GM12875 (cell line): ENCODE measurements at regions not wholly inside any gene's neighbourhood (a gene's known extent, or its start where the extent isn't known, plus 50 kb on each side); places are given as distances from the start of the nearest gene placed in this dataset.

Source experiments
- H3K4me3 ChIP-seq: one replicate; pipeline ENCODE4 v1.5.1; 2011; ENCODE audit warnings: low read depth, low read length, control low read depth
- CTCF ChIP-seq: IDR thresholded peaks from 2 replicates; pipeline ENCODE4 v1.5.1; 2011; ENCODE audit warnings: low read depth, mild to moderate bottlenecking, control low read depth, inconsistent platforms, low read length, moderate library complexity, borderline replicate concordance; ENCODE audit not compliant: insufficient read depth

- H3K4me3 ChIP-seq, result no peak overlapping the region
- TF ChIP-seq CTCF, result no peak
Observed at GRCh38 chr13:106433066-106433465, 102.4 kb downstream of the EFNB2 start.

- H3K4me3 ChIP-seq, result no peak overlapping the region
- no peak for TF ChIP-seq CTCF
Observed at GRCh38 chr13:106432636-106433035, 102.8 kb downstream of the EFNB2 start.

- no peak overlapping the region for H3K4me3 ChIP-seq
- no peak for TF ChIP-seq CTCF
Observed at GRCh38 chr13:106426909-106427308, 108.6 kb downstream of the EFNB2 start.

- no peak overlapping the region for H3K4me3 ChIP-seq
- no peak for TF ChIP-seq CTCF
Observed at GRCh38 chr13:106425661-106426060, 109.8 kb downstream of the EFNB2 start.

GRCh38 chr13:106424805-106425204, 110.7 kb downstream of the EFNB2 start:
- H3K4me3 ChIP-seq, result no peak overlapping the region
- TF ChIP-seq CTCF, result no peak

- no peak overlapping the region for H3K4me3 ChIP-seq
- TF ChIP-seq CTCF, result no peak
Observed at GRCh38 chr13:106423530-106423929, 111.9 kb downstream of the EFNB2 start.

- no peak overlapping the region for H3K4me3 ChIP-seq
- no peak for TF ChIP-seq CTCF
Observed at GRCh38 chr13:106418556-106418955, 116.9 kb downstream of the EFNB2 start.
